Renal cortical epithelial cell (primary cell): ENCODE measurements at regions not wholly inside any gene's neighbourhood (a gene's known extent, or its start where the extent isn't known, plus 50 kb on each side); places are given as distances from the start of the nearest gene placed in this dataset.
A peak's percentile ranks its signal among the peaks of the same experiment; 100 is the strongest.
"Not testable (repeated sequence)": the region's sequence is repeated elsewhere in the genome, so short reads cannot be mapped to it uniquely, and the experiment has no call there.

Source experiments
- DNase-seq: peaks from one replicate; pipeline ENCODE4 v3.0.0-alpha.2; 2011; ENCODE audit warnings: low read depth

GRCh38 chr12:42919691-42920090, 330.1 kb upstream of the PRICKLE1 start:
- DNase-seq: no peak

DNA sequence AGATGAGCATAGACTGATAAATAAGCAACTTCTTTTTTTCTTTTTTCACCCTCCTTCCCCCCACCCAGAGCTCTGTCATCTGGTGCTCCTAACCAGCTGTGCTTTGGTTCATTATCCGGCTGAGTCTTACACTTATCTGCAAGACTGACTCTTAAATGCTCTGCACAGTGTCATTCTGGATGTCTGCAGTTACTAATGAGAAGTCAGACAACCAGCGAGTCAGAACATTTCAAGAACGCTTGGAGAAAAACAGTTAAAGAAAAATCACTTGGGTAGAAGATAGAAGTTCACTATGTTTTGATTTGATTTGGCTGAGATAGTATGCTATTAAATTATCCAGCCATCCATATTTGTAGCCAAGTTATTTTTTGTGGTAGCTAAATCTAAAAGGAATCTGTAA, 328.9 kb upstream of the PRICKLE1 start:
- peak; percentile 53 for DNase-seq

GRCh38 chr12:42916143-42916542, 326.6 kb upstream of the PRICKLE1 start:
- DNase-seq: peak; percentile 95

DNA sequence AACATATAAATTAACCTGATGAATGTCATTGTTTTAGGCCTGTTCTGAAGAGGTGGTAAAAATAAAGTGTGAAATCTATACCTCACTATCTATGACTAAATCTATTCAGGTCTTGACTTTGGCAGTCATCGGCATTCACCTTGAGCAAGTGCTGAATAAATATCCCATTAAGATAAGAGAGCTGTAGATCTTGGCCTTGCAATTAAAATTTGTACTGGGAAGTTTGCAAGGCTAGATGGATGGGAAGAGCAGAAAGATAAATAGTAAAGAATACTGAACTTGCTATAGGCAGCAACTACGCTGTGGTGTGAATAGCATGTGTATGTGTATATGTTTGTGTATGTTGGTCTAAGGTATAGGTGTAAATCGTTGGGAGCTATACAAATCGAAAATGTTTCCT, 325.9 kb upstream of the PRICKLE1 start:
- no peak for DNase-seq

- DNase-seq: no peak
Observed at GRCh38 chr12:42912367-42912766, 322.8 kb upstream of the PRICKLE1 start.

DNA sequence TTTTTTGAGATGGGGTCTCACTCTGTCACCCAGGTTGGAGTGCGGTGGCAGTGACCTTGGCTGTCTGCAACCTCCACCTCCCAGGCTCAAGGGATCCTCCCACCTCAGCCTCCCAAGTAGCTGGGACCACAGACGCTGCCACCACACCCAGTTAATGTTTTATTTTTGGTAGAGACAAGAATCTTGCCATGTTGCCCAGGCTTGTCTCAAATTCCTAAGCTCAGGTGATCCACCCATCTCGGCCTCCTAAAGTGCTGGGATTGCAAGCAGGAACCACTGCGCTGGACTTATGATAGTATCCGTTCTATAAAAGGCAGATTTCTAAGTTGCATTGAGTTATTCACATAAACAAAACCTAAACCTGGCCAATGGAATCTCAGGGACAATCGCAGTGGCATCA, 321.1 kb upstream of the PRICKLE1 start:
- DNase-seq: no peak

DNA sequence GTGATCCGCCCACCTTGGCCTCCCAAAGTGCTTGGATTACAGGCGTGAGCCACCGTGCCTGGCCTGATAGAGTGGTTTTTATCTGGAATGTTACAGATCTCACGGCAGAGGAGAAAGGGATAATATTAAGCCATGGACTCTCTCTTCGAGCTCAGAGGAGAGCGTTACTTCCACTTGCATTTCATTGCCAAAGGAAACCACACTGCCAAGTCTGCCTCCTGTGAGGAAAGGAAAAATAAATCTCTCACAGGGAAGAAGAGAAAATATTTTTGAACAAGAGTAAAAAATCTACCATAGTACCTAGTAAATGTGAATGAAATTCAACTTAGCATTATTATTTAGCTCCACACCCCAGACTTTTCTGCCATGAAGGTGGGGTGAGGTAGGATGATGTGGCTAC, 319.2 kb upstream of the PRICKLE1 start:
- no peak for DNase-seq

- not testable (repeated sequence) for DNase-seq
Observed at GRCh38 chr12:42906801-42907200, 317.3 kb upstream of the PRICKLE1 start.

- no peak for DNase-seq
Observed at GRCh38 chr12:42905419-42905705, 315.8 kb upstream of the PRICKLE1 start.

DNA sequence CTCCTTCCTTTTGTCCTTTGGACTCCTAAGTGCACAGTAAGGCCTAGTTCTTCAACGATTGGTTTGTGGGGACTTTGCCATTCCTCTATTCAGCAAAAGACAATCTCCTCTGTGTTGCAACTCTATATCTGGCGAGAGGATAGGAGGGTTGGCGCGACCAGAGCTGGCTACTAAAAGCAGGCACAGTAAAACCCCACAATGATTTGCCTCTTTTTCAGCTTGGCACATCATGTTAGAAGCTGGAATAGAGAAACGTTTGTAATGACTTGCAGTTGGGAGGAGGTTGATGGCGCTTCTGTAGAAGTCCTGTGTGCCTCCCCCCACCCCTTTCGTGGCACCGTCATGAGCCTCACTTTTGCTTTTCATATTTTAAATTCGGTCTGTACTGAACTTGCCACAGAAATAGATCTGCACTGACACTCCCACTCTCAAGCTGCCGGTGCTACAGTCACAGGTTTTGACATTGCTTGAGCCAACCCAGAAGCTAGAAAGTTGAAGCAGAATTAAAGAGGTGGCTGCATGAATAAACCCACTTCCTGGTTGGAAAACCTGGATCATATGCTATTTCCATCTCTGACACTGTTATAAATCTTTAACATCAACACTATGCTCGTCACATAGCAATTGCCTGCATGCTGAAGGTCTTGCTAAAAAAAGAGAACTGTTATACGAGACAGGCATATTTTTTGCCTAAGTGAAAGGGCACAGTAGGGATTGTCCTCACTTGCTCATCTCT, 315.3 kb upstream of the PRICKLE1 start:
- no peak for DNase-seq

DNA sequence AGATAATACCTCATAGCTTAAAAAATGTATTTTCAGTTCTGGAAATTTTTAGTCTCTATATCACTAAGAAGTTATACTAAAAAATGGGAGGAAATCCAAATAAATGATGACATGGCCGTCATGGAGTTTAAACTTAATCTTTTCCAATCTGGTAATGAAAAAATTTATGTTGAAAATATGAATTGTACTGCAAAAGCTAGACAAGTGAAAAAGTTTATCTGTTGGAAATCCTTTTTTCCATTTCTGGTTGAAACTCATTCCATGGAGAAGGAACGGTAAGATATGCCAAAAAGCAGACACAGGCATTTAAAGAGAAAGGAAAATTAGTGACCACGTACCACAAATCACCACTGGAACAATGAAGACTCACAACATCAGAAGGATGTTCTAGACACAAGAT, 314.2 kb upstream of the PRICKLE1 start:
- no peak for DNase-seq

DNA sequence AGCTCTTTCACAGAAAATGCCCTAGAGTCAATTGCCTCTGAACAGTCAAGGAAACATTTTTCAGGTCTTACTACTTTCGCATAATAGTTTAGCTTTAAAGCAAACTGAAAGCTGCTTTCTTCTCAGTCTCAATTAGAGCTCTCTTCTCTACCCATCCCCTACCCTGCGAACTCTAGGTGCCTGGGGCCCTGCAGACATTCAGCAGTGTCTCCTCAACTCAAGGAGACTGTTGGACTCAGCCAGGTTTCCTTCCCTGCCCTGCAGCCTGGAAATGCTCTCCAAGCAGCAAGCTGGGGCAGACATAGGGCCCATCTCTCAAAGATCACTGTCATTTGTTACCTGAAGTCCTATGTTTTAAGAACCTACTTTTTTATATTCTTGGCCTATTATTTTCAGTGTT, 312.5 kb upstream of the PRICKLE1 start:
- DNase-seq: no peak

DNA sequence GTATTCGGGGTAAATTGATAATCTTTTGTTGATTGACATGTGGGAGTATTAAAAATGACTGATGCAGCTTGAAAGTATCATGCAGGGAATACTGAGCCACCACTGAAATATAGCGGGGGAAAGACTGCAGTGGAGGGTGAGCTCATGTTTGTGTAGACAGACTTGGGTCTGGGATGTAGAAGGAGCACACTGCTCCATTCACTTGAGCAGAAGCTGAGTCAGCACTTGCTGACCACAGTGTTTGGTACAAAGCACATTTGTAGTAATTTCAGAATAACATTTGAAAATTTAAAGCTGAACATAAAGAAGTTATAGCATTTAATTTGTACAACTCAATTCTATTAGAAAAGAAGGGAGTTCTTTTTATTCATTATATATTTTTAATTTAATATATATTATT, 304.3 kb upstream of the PRICKLE1 start:
- DNase-seq: peak; percentile 20

- no peak for DNase-seq
Observed at GRCh38 chr12:42892702-42893551, 303.4 kb upstream of the PRICKLE1 start.

GRCh38 chr12:42887657-42888056, 298.1 kb upstream of the PRICKLE1 start:
- DNase-seq: no peak

DNA sequence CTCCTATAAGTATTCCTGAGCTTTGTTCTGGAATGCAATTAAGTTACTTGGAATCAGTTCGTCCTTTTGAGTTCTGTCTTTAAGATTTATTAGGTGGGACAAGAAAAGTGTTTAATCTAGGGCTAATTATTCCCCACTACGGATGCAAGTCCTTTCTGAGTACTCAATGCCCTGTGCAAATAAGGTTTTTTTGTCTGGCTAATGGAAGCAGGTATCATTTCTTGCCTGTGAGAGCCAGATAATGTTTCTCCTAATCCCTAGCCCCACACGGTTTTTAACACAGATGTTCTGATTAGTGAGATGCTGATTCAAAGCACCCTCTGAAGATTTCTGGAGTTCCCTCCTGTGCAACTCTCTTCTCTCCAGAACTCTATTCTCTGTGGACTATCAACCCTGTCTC, 296.6 kb upstream of the PRICKLE1 start:
- DNase-seq: no peak

GRCh38 chr12:42885677-42886076, 296.1 kb upstream of the PRICKLE1 start:
- DNase-seq: no peak

DNA sequence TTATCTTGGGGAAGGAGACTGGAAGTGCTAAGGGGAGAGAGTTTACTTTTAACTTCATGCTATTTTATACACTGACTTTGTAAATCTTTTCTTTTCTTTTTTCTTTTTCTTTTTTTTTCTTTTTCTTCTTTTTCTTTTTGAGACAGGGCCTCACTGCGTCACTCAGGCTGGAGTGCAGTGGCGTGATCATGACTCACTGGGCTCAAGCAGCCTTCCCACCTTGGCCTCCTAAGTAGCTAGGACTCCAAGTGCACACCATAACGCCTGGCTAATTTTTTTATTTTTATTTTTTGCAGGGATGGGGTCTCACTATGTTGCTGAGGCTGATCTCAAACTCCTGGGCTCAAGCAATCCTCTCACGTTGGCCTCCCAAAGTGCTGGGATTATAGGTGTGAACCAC, 294.6 kb upstream of the PRICKLE1 start:
- no peak for DNase-seq

GRCh38 chr12:42873401-42873800, 283.9 kb upstream of the PRICKLE1 start:
- DNase-seq: no peak

DNA sequence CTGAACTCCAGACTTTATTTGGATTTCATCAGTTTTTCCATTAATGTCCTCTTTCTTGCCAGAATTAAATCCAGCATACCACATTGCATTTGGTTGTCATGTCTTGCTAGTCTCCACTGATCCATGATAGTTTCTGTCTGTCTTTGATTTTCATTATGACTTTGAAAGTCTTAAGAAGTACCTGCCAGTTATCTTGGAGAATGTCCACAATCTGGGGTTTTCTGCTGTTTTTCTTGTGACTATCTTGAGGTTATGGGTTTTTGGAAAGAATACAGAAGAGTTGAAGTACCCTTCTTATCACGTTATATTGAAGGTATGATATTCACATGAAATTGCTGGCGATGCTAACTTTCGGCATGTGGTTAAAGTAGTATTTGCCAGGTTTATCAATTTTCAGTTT, 282.3 kb upstream of the PRICKLE1 start:
- no peak for DNase-seq

DNA sequence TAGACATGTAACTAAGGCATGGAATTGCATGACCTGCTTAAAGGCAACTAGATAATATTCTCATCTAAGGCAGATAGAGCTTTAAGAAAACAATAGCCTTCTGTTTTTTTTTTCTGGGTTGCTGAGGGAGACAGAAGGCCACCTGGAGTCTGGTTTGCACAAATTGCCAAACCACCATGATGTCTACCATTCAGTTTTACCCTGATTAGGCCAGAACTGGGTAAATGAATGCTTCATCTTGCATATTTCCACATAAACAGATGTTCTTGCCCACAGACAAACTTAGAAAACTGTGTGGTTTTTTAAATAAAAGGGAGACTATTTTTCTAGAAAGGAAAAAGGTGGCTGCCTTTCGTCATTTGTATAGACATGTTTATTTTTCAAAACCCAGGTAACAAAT, 278.7 kb upstream of the PRICKLE1 start:
- peak; percentile 33 for DNase-seq

- no peak for DNase-seq
Observed at GRCh38 chr12:42865282-42865681, 275.7 kb upstream of the PRICKLE1 start.

- peak; percentile 93 for DNase-seq
Observed at GRCh38 chr12:42862055-42862454, 272.5 kb upstream of the PRICKLE1 start.

GRCh38 chr12:42860331-42860730, 270.8 kb upstream of the PRICKLE1 start:
- DNase-seq: peak; percentile 29
